ENCODE measurements at regions not wholly inside any gene's neighbourhood (a gene's known extent, or its start where the extent isn't known, plus 50 kb on each side); places are given as distances from the start of the nearest gene placed in this dataset.
"Not testable (repeated sequence)": the region's sequence is repeated elsewhere in the genome, so short reads cannot be mapped to it uniquely, and the experiment has no call there.

GRCh38 chr10:55747244-55747643 lies 613.8 kb downstream of the ZWINT start:
- no peaks in the 10 kb centered on the region for H3K9me3 ChIP-seq (ENCODE audit: control insufficient read depth, low read length)
- DNase-seq (ENCODE audit: low read depth), result no peak
- H3K36me3 ChIP-seq (ENCODE audit: control insufficient read depth, insufficient read depth, low read length, severe bottlenecking), result no peaks in the 10 kb centered on the region
- no peaks in the 10 kb centered on the region for H3K27me3 ChIP-seq (replicated peaks; ENCODE audit: control insufficient read depth, insufficient read depth, low read length)
- H3K9ac ChIP-seq (ENCODE audit: low read length), result no peak overlapping the region
- no peak overlapping the region for H3K4me3 ChIP-seq (ENCODE audit: low read length)
- H3K4me1 ChIP-seq (ENCODE audit: control insufficient read depth, insufficient read depth, low read length), result peaks cover 16% of the 10 kb centered on the region

GRCh38 chr10:55746002-55746401 lies 615.1 kb downstream of the ZWINT start:
- Histone ChIP-seq H3K9ac (ENCODE audit: low read length) (no peak overlapping the region), H3K27me3 (replicated peaks; ENCODE audit: control insufficient read depth, insufficient read depth, low read length) (no peaks in the 10 kb centered on the region), H3K36me3 (ENCODE audit: control insufficient read depth, insufficient read depth, low read length, severe bottlenecking) (no peaks in the 10 kb centered on the region), H3K9me3 (ENCODE audit: control insufficient read depth, low read length) (no peaks in the 10 kb centered on the region), H3K4me1 (ENCODE audit: control insufficient read depth, insufficient read depth, low read length) (peaks cover 16% of the 10 kb centered on the region), H3K4me3 (ENCODE audit: low read length) (no peak overlapping the region)
- no peak for DNase-seq (ENCODE audit: low read depth)

- H3K4me3 ChIP-seq (ENCODE audit: low read length), result no peak overlapping the region
- H3K9ac ChIP-seq (ENCODE audit: low read length), result no peak overlapping the region
- peaks cover 17% of the 10 kb centered on the region for H3K4me1 ChIP-seq (ENCODE audit: control insufficient read depth, insufficient read depth, low read length)
- no peaks in the 10 kb centered on the region for H3K36me3 ChIP-seq (ENCODE audit: control insufficient read depth, insufficient read depth, low read length, severe bottlenecking)
- H3K27me3 ChIP-seq (replicated peaks; ENCODE audit: control insufficient read depth, insufficient read depth, low read length), result no peaks in the 10 kb centered on the region
- no peak for DNase-seq (ENCODE audit: low read depth)
- no peaks in the 10 kb centered on the region for H3K9me3 ChIP-seq (ENCODE audit: control insufficient read depth, low read length)
Observed at GRCh38 chr10:55742487-55742886, 618.6 kb downstream of the ZWINT start.

GRCh38 chr10:55740767-55741166 lies 620.3 kb downstream of the ZWINT start:
- not testable (repeated sequence) for H3K9ac ChIP-seq (ENCODE audit: low read length); DNase-seq (ENCODE audit: low read depth); H3K4me3 ChIP-seq (ENCODE audit: low read length); H3K27me3 ChIP-seq (replicated peaks; ENCODE audit: control insufficient read depth, insufficient read depth, low read length); H3K4me1 ChIP-seq (ENCODE audit: control insufficient read depth, insufficient read depth, low read length); H3K9me3 ChIP-seq (ENCODE audit: control insufficient read depth, low read length); H3K36me3 ChIP-seq (ENCODE audit: control insufficient read depth, insufficient read depth, low read length, severe bottlenecking)

- H3K9ac ChIP-seq (ENCODE audit: low read length), result no peak overlapping the region
- DNase-seq (ENCODE audit: low read depth), result no peak
- H3K4me1 ChIP-seq (ENCODE audit: control insufficient read depth, insufficient read depth, low read length), result peaks cover 5% of the 10 kb centered on the region
- no peaks in the 10 kb centered on the region for H3K27me3 ChIP-seq (replicated peaks; ENCODE audit: control insufficient read depth, insufficient read depth, low read length)
- H3K36me3 ChIP-seq (ENCODE audit: control insufficient read depth, insufficient read depth, low read length, severe bottlenecking), result no peaks in the 10 kb centered on the region
- no peak overlapping the region for H3K4me3 ChIP-seq (ENCODE audit: low read length)
- H3K9me3 ChIP-seq (ENCODE audit: control insufficient read depth, low read length), result no peaks in the 10 kb centered on the region
Observed at GRCh38 chr10:55740110-55740509, 620.9 kb downstream of the ZWINT start.

GRCh38 chr10:55734112-55734511 lies 626.9 kb downstream of the ZWINT start:
- Histone ChIP-seq H3K36me3 (ENCODE audit: control insufficient read depth, insufficient read depth, low read length, severe bottlenecking) (no peaks in the 10 kb centered on the region), H3K4me3 (ENCODE audit: low read length) (no peak overlapping the region), H3K9me3 (ENCODE audit: control insufficient read depth, low read length) (no peaks in the 10 kb centered on the region), H3K4me1 (ENCODE audit: control insufficient read depth, insufficient read depth, low read length) (no peaks in the 10 kb centered on the region), H3K27me3 (replicated peaks; ENCODE audit: control insufficient read depth, insufficient read depth, low read length) (no peaks in the 10 kb centered on the region), H3K9ac (ENCODE audit: low read length) (no peak overlapping the region)
- no peak for DNase-seq (ENCODE audit: low read depth)

GRCh38 chr10:55704950-55705349 lies 656.1 kb downstream of the ZWINT start:
- Histone ChIP-seq H3K9ac (ENCODE audit: low read length) (no peak overlapping the region), H3K4me1 (ENCODE audit: control insufficient read depth, insufficient read depth, low read length) (no peaks in the 10 kb centered on the region), H3K4me3 (ENCODE audit: low read length) (no peak overlapping the region), H3K27me3 (replicated peaks; ENCODE audit: control insufficient read depth, insufficient read depth, low read length) (no peaks in the 10 kb centered on the region), H3K9me3 (ENCODE audit: control insufficient read depth, low read length) (no peaks in the 10 kb centered on the region), H3K36me3 (ENCODE audit: control insufficient read depth, insufficient read depth, low read length, severe bottlenecking) (no peaks in the 10 kb centered on the region)
- DNase-seq (ENCODE audit: low read depth), result no peak

- no peaks in the 10 kb centered on the region for H3K4me1 ChIP-seq (ENCODE audit: control insufficient read depth, insufficient read depth, low read length)
- no peak overlapping the region for H3K4me3 ChIP-seq (ENCODE audit: low read length)
- H3K27me3 ChIP-seq (replicated peaks; ENCODE audit: control insufficient read depth, insufficient read depth, low read length), result no peaks in the 10 kb centered on the region
- H3K36me3 ChIP-seq (ENCODE audit: control insufficient read depth, insufficient read depth, low read length, severe bottlenecking), result no peaks in the 10 kb centered on the region
- H3K9ac ChIP-seq (ENCODE audit: low read length), result no peak overlapping the region
- H3K9me3 ChIP-seq (ENCODE audit: control insufficient read depth, low read length), result no peaks in the 10 kb centered on the region
- DNase-seq (ENCODE audit: low read depth), result no peak
Observed at GRCh38 chr10:55668326-55668922, 692.6 kb downstream of the ZWINT start.

- Histone ChIP-seq H3K4me3 (ENCODE audit: low read length) (no peak overlapping the region), H3K9ac (ENCODE audit: low read length) (no peak overlapping the region), H3K27me3 (replicated peaks; ENCODE audit: control insufficient read depth, insufficient read depth, low read length) (no peaks in the 10 kb centered on the region), H3K4me1 (ENCODE audit: control insufficient read depth, insufficient read depth, low read length) (no peaks in the 10 kb centered on the region), H3K9me3 (ENCODE audit: control insufficient read depth, low read length) (no peaks in the 10 kb centered on the region), H3K36me3 (ENCODE audit: control insufficient read depth, insufficient read depth, low read length, severe bottlenecking) (no peaks in the 10 kb centered on the region)
- no peak for DNase-seq (ENCODE audit: low read depth)
Observed at GRCh38 chr10:55653531-55653930, 707.5 kb downstream of the ZWINT start.

- Histone ChIP-seq H3K9ac (ENCODE audit: low read length) (no peak overlapping the region), H3K27me3 (replicated peaks; ENCODE audit: control insufficient read depth, insufficient read depth, low read length) (no peaks in the 10 kb centered on the region)
Observed at GRCh38 chr10:55641601-55642000, 719.5 kb downstream of the ZWINT start.

GRCh38 chr10:55631071-55631654 lies 729.9 kb downstream of the ZWINT start:
- Histone ChIP-seq H3K9me3 (ENCODE audit: control insufficient read depth, low read length) (no peaks in the 10 kb centered on the region), H3K27me3 (replicated peaks; ENCODE audit: control insufficient read depth, insufficient read depth, low read length) (peaks cover 13% of the 10 kb centered on the region), H3K9ac (ENCODE audit: low read length) (no peak overlapping the region), H3K36me3 (ENCODE audit: control insufficient read depth, insufficient read depth, low read length, severe bottlenecking) (no peaks in the 10 kb centered on the region), H3K4me3 (ENCODE audit: low read length) (peak overlapping the region; percentile 81), H3K4me1 (ENCODE audit: control insufficient read depth, insufficient read depth, low read length) (peaks cover 22% of the 10 kb centered on the region)
- peak; percentile 7 for DNase-seq (ENCODE audit: low read depth)

More at GRCh38 chr10:55641601-55642000, 719.5 kb downstream of the ZWINT start:
- Histone ChIP-seq H3K9me3 (ENCODE audit: control insufficient read depth, low read length) (no peaks in the 10 kb centered on the region), H3K4me1 (ENCODE audit: control insufficient read depth, insufficient read depth, low read length) (no peaks in the 10 kb centered on the region), H3K4me3 (ENCODE audit: low read length) (no peak overlapping the region), H3K36me3 (ENCODE audit: control insufficient read depth, insufficient read depth, low read length, severe bottlenecking) (no peaks in the 10 kb centered on the region)
- DNase-seq (ENCODE audit: low read depth), result no peak

Data from adipocyte (in vitro differentiated cells).